ENCODE measurements at regions not wholly inside any gene's neighbourhood (a gene's known extent, or its start where the extent isn't known, plus 50 kb on each side); places are given as distances from the start of the nearest gene placed in this dataset.

GRCh38 chr5:4386152-4386551 is 754.0 kb upstream of the ADAMTS16 start (continued):
- TF ChIP-seq CTCF (conservative IDR thresholded peaks at IDR 0.05; ENCODE audit: low read depth in 2 of 2) (no peak), STAT1 (IDR thresholded peaks at IDR 0.05; ENCODE audit: unreplicated experiment) (no peak), ZNF331 (CRISPR knock-in tag; IDR thresholded peaks at IDR 0.05; ENCODE audit: low read depth) (no peak), ZNF114 (CRISPR knock-in tag; IDR thresholded peaks at IDR 0.05) (no peak), REST (IDR thresholded peaks at IDR 0.05; ENCODE audit: unreplicated experiment) (no peak), JUNB (IDR thresholded peaks at IDR 0.05; ENCODE audit: unreplicated experiment) (no peak), EZH2 (IDR thresholded peaks at IDR 0.05; ENCODE audit: low read depth, unreplicated experiment) (no peak)

- Mint-ChIP-seq H3K4me1 (no peaks in the 10 kb centered on the region), H3K9me3 (no peaks in the 10 kb centered on the region), H3K27ac (no peak overlapping the region), H3K36me3 (ENCODE audit: low read depth) (no peaks in the 10 kb centered on the region), H3K4me3 (no peak overlapping the region), H3K27me3 (ENCODE audit: insufficient read depth, low read depth, poor library complexity) (no peaks in the 10 kb centered on the region)
- ATAC-seq, result no peak
- Histone ChIP-seq H3K9me2 (ENCODE audit: insufficient read depth) (no peaks in the 10 kb centered on the region), H3K79me2 (replicated peaks; ENCODE audit: insufficient read depth) (no peaks in the 10 kb centered on the region), H3K36me3 (ENCODE audit: insufficient read depth) (no peaks in the 10 kb centered on the region), H3F3A (replicated peaks; ENCODE audit: low read depth) (no peaks in the 10 kb centered on the region), H4K20me1 (replicated peaks; ENCODE audit: insufficient read depth) (no peaks in the 10 kb centered on the region), H2AFZ (no peak overlapping the region), H3K4me1 (ENCODE audit: insufficient read depth) (no peaks in the 10 kb centered on the region), H3K4me3 (no peak overlapping the region), H3K27me3 (ENCODE audit: insufficient read depth) (no peaks in the 10 kb centered on the region), H3K4me2 (no peak overlapping the region), H3K27ac (ENCODE audit: low read depth) (no peak overlapping the region)
- DNase-seq (ENCODE audit: low spot score), result no peak
- TF ChIP-seq ETS1 (IDR thresholded peaks at IDR 0.05), result no peak
- TF ChIP-seq CTCF (conservative IDR thresholded peaks at IDR 0.05; ENCODE audit: low read depth in 2 of 2), result no peak
- TF ChIP-seq EZH2phosphoT487 (IDR thresholded peaks at IDR 0.05; ENCODE audit: unreplicated experiment), result no peak
- TF ChIP-seq ZNF462 (CRISPR knock-in tag; IDR thresholded peaks at IDR 0.05), result no peak
Measured at GRCh38 chr5:4387290-4387689, 752.8 kb upstream of the ADAMTS16 start.

Data from GM23338 (cell line).